HepG2 (cell line): ENCODE measurements at regions not wholly inside any gene's neighbourhood (a gene's known extent, or its start where the extent isn't known, plus 50 kb on each side); places are given as distances from the start of the nearest gene placed in this dataset.

ENCODE experiments used
- ADNP ChIP-seq: sonication (generic); formaldehyde crosslinking; IDR thresholded peaks from 2 replicates; pipeline ENCODE4 v1.4.0; 2020; ENCODE audit warnings: missing genetic modification reagents
- AKNA ChIP-seq: sonication (generic); formaldehyde crosslinking; IDR thresholded peaks from 2 replicates; pipeline ENCODE4 v1.4.0; 2020; ENCODE audit warnings: missing genetic modification reagents, borderline replicate concordance
- BORCS8-MEF2B ChIP-seq: sonication (generic); formaldehyde crosslinking; IDR thresholded peaks from 2 replicates; pipeline ENCODE4 v1.8.0; 2022; ENCODE audit warnings: mild to moderate bottlenecking, missing genetic modification reagents
- CTCF ChIP-seq: sonication (generic); formaldehyde crosslinking; IDR thresholded peaks from 2 replicates; pipeline ENCODE4 v1.5.0; 2020; ENCODE audit warnings: mild to moderate bottlenecking, missing genetic modification reagents, moderate library complexity
- FOXA1 ChIP-seq, 2 experiments: fragments of 450-650 bp in 1 of 2; sonication (generic) in 1 of 2; formaldehyde crosslinking in 1 of 2; IDR thresholded peaks; 2 replicates each; pipeline versions ENCODE4 v1.4.0 to v1.6.1; 2016 to 2020; ENCODE audit warnings: missing genetic modification reagents in 1 of 2
- FOXK2 ChIP-seq: fragments of 450-650 bp; IDR thresholded peaks from 2 replicates; pipeline ENCODE4 v1.6.1; 2016
- MATR3 ChIP-seq: sonication (generic); formaldehyde crosslinking; IDR thresholded peaks from 2 replicates; pipeline ENCODE4 v1.4.0; 2020; ENCODE audit warnings: missing genetic modification reagents
- PITX1 ChIP-seq: sonication (generic); formaldehyde crosslinking; IDR thresholded peaks from 2 replicates; pipeline ENCODE4 v1.5.1; 2020; ENCODE audit warnings: mild to moderate bottlenecking, missing genetic modification reagents
- REXO4 ChIP-seq: sonication (generic); formaldehyde crosslinking; IDR thresholded peaks from 2 replicates; pipeline ENCODE4 v1.8.0; 2022; ENCODE audit warnings: missing genetic modification reagents, mild to moderate bottlenecking, borderline replicate concordance
- RXRB ChIP-seq: IDR thresholded peaks from 2 replicates; pipeline ENCODE4 v1.6.1; 2016; ENCODE audit warnings: borderline replicate concordance, missing genetic modification reagents, missing compliant biosample characterization
- SOX13 ChIP-seq, 3 experiments: fragments of 450-650 bp in 1 of 3; sonication (generic) in 1 of 3; formaldehyde crosslinking in 1 of 3; IDR thresholded peaks in 2 of 3; conservative IDR thresholded peaks in 1 of 3; 2 replicates each; pipeline versions ENCODE4 v1.5.0 to v1.6.1; 2016 to 2020; ENCODE audit warnings: antibody characterized with exemption in 1 of 3, mild to moderate bottlenecking in 1 of 3, missing compliant biosample characterization in 1 of 3, missing genetic modification reagents in 1 of 3, moderate library complexity in 1 of 3
- YEATS2 ChIP-seq: sonication (generic); formaldehyde crosslinking; IDR thresholded peaks from 2 replicates; pipeline ENCODE4 v1.4.0; 2020; ENCODE audit warnings: missing genetic modification reagents, borderline replicate concordance
- ZNF672 ChIP-seq: sonication (generic); formaldehyde crosslinking; IDR thresholded peaks from 2 replicates; pipeline ENCODE4 v1.8.1; 2022; ENCODE audit warnings: missing genetic modification reagents
- ZNF740 ChIP-seq: sonication (generic); formaldehyde crosslinking; IDR thresholded peaks from 2 replicates; pipeline ENCODE4 v1.4.0; 2020; ENCODE audit warnings: missing genetic modification reagents
- ZNF772 ChIP-seq: sonication (generic); formaldehyde crosslinking; IDR thresholded peaks from 2 replicates; pipeline ENCODE4 v1.5.0; 2020; ENCODE audit warnings: mild to moderate bottlenecking, missing genetic modification reagents
- TF ChIP-seq, protein P1 (sequence below): sonication (generic); formaldehyde crosslinking; IDR thresholded peaks from 2 replicates; pipeline ENCODE4 v1.8.1; 2023; ENCODE audit warnings: mild to moderate bottlenecking, missing genetic modification reagents
- TF ChIP-seq, protein P2 (sequence below): sonication (generic); formaldehyde crosslinking; IDR thresholded peaks from 2 replicates; pipeline ENCODE4 v1.8.1; 2022; ENCODE audit warnings: low read depth, mild to moderate bottlenecking, missing genetic modification reagents

DNA sequence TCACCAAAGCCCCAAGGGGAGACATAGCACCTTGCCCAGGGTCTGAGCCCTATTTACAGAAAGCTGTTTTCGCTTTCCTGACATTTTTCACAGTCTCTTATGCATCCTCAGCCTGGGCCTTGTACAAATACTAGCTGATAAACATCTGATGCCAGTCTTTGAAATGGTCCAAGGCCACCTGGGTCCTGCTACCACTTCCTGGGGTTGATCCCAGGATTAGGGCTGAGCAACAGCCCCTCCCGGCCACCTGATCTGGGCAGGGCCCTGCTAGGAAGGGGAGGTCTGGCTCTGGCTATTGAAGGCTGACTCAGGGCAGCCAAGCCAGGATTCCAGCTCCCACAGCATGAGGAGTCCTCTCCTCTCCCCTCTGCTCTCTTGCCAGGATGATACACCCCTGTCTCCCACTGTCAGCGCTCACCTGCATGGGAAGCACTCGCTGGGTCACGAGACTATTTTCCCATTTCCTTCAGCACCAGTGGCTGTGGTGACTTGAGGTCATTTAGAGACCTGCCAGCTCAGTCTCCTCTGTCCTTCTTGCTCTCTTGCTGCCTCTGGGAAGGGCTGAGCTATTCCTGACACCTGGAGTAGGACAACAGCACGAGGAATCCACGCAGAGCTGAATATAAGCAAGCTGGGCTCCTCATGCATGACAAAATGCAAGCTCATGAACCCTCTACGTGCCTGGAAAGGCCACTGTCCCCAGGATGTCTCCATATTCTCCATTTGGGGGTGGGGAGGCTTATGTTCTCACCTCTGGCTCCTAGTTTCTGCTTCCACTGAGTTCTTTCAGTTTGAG is 53.0 kb upstream of the LGALSL start (continued):
- TF ChIP-seq CTCF (CRISPR knock-in tag) (no peak), ADNP (CRISPR knock-in tag) (no peak), ZNF772 (CRISPR knock-in tag) (no peak), PITX1 (CRISPR knock-in tag) (peak; percentile 65), ZNF672 (CRISPR knock-in tag) (no peak), YEATS2 (CRISPR knock-in tag) (0 out of 2 replicates have a peak, but pooled peaks have one; percentile 11), AKNA (CRISPR knock-in tag) (no peak), ZNF740 (CRISPR knock-in tag) (no peak), MATR3 (CRISPR knock-in tag) (no peak), FOXK2 (no peak), REXO4 (no peak), BORCS8-MEF2B (CRISPR knock-in tag) (no peak), RXRB (peak; percentile 34; the same call in 1 of the 2 replicates), SOX13 (IDR thresholded peaks at IDR 0.05) (no peak), SOX13 (CRISPR knock-in tag; conservative IDR thresholded peaks at IDR 0.05 in 1 of 2, IDR thresholded peaks at IDR 0.05 in 1 of 2) (peak in 1 of 2 experiments; percentile 36; a peak in 1 of 4 replicates), FOXA1 (IDR thresholded peaks at IDR 0.05) (no peak), FOXA1 (CRISPR knock-in tag; IDR thresholded peaks at IDR 0.05) (peak; percentile 62)
- TF ChIP-seq, protein P1, sequence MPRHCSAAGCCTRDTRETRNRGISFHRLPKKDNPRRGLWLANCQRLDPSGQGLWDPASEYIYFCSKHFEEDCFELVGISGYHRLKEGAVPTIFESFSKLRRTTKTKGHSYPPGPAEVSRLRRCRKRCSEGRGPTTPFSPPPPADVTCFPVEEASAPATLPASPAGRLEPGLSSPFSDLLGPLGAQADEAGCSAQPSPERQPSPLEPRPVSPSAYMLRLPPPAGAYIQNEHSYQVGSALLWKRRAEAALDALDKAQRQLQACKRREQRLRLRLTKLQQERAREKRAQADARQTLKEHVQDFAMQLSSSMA: no peak
- TF ChIP-seq, protein P2, sequence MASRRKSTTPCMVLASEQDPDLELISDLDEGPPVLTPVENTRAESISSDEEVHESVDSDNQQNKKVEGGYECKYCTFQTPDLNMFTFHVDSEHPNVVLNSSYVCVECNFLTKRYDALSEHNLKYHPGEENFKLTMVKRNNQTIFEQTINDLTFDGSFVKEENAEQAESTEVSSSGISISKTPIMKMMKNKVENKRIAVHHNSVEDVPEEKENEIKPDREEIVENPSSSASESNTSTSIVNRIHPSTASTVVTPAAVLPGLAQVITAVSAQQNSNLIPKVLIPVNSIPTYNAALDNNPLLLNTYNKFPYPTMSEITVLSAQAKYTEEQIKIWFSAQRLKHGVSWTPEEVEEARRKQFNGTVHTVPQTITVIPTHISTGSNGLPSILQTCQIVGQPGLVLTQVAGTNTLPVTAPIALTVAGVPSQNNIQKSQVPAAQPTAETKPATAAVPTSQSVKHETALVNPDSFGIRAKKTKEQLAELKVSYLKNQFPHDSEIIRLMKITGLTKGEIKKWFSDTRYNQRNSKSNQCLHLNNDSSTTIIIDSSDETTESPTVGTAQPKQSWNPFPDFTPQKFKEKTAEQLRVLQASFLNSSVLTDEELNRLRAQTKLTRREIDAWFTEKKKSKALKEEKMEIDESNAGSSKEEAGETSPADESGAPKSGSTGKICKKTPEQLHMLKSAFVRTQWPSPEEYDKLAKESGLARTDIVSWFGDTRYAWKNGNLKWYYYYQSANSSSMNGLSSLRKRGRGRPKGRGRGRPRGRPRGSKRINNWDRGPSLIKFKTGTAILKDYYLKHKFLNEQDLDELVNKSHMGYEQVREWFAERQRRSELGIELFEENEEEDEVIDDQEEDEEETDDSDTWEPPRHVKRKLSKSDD: no peak
